ENCODE measurements at regions not wholly inside any gene's neighbourhood (a gene's known extent, or its start where the extent isn't known, plus 50 kb on each side); places are given as distances from the start of the nearest gene placed in this dataset.
"Not testable (repeated sequence)": the region's sequence is repeated elsewhere in the genome, so short reads cannot be mapped to it uniquely, and the experiment has no call there.

DNA sequence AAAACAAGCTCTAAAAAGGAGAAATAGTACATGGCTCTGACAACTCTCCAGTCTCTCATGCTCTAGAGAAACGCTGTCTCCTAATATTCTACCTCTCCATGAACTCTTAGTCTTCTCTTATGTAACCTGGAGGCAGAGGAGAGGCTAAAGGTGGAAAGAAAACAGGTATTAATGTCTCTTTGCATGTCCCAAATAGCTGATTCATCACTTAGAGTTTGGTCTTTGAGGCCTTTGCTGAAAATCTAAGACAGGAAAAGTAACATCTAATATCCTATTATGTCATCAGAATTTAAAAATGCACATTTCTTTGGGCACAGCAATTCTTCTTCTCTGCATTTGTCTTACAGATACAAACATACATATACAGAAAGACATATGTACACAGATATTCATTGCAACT is 127.2 kb downstream of the DHRS2 start:
- DNase-seq = no peak

DNA sequence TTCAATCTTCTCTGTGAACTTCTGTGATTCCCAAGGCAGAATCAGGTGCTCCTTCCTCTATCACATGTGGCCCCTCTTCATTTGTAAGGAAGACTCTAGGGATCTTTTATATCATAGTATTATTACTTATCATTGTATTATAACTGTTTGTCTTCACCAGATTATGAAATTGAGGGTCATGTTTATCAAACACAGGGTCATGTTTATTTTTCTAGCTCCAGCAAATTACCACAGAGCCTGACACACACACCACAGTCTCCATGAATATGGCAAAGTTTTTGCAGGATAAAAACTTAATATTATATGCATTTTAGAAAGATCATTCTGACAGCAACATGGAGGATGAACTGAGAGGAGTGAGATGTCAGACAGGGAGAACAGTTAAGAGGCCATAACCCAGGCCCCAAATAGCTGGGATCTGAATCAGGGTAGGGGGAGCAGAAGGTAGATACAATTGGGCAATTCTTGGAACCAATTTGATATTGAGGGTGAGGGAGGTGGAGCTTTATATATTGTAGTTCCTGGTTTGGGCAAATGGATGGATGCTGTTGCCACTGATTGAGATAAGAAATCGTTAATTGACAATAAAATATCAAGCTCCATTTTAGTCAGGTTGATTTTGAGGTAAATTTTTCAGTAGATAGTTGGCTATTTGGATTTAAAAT is 130.7 kb downstream of the DHRS2 start:
- DNase-seq = no peak

DNA sequence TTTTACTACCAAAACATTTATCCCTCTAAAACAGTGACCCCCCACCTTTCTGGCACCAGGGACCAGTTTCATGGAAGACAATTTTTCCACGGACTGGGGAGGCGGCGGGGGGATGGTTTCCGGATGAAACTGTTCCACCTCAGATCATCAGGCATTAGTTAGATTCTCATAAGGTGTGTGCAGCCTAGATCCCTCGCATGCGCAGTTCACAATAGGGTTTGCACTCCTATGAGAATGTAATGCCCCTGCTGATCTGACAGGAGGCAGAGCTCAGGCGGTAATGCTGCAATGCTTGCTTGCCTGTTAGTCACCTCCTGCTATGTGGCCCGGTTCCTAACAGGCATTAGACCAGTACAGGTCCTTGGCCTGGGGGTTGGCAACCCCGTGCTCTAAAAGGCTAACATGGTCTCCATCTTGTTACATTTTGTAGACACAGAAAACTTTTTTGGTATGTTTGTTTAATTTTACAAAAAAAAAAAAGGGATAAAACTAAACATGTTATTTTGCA is 133.1 kb downstream of the DHRS2 start:
- DNase-seq = not testable (repeated sequence)

DNA sequence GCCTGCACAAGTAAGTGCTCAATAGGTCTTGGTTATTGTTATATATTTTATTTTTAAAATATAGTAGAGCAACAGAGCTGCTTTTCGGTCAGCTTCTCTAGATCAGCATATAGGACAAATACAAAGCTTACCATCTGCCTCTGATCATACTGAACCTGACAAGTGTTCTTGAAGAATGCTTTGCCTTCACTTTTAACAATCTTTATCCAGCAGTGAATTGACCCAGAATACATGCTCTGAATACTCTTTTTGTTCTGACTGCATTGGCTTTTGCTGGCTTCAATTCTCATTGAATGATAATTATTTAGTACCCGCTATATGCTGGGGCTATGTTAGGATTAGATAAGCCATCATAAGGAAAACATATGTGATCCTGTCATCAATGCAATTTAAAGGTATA is 137.8 kb downstream of the DHRS2 start:
- no peak for DNase-seq

DNA sequence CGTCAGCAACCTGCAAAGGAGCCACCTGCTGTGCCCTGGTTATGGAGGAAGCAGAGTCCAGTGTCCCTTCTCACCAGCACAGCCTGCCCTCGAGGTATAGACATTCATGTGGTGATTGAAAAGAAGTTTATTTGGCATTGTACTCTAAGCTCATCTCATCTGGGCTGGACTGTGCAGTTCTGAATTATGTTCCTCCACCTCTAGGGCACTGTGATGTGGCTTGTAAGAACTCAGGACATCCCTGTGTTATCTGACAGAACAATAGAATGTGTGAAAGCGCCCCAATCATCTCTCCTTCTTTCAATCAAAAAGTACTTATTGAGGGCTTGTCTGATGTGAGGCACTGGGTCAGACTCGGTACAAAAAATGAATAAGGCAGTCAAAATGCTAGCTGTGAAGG is 140.1 kb downstream of the DHRS2 start:
- DNase-seq = no peak

DNA sequence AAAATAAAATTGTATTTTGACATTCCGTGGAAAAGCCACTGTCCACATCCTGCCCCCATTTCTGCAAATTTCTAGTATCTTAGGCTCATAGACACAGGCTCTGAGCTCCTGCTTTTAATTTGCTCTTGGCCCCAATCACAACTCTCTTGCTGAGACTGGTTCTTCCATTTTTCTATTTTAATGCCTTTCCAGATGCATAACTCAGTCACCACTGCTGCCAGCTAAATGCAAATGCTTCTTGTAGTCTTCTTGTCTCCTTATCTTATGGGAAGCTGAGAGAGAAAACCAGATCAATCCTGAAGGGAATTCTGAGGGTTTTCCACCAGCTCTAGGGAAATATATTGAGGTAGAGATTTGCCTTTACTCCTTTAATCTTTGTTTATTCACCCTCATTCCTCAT is 149.0 kb downstream of the DHRS2 start:
- no peak for DNase-seq

DNA sequence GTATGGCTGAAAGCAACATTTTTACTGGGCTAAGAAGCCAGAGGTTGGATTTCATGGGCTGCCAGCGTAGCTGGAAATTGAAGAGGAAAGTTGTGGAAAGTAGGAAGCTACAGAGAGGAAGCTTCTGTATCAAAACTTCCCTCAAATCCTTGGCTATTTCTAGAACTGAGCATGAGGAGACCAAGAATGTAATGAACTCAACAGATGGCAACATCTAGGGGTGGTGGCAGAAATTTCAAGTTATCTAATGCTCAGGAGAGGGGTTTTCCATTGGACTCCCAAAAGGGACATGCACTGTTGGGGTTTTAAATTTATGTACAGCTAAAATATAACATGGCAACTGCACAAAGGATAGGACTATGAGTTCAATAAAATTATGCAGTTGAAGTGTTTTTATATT is 151.3 kb downstream of the DHRS2 start:
- DNase-seq = no peak

DNA sequence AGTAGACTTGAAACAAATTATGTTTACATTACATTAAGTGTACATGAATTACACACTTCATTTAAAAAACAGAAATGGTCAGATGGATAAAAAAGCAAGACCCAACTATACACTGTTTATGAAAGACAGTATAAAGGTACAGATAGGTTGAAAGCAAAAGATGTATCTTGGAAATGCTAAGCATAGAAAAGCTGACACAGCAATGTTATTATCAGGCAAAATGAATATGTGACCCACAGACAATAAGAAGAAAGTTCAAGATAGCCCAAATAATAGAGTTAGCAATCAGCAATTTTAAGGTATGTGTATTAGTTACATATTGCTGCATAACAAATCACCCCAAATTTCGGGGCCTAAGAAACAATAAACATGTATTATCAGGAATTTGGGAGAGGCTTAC is 153.5 kb downstream of the DHRS2 start:
- no peak for DNase-seq

DNA sequence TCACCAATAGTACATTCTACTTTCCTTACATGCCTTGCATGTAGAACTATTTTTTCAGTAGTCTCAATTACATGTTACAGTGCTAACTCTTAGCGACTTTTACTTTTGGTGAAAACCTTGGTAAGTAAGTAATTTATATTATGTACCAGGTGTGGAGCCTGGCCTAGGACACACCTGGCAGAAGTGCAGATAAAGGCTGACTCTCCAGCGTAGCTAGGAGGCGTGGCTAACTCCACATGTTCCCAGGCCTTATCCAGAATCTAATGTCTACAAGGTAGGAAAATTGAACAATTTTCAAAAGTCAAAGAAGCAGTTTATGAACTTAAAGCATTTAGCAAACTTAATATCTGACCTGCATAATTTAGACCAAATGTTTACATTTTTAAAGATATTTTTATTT is 157.4 kb downstream of the DHRS2 start:
- no peak for DNase-seq

DNA sequence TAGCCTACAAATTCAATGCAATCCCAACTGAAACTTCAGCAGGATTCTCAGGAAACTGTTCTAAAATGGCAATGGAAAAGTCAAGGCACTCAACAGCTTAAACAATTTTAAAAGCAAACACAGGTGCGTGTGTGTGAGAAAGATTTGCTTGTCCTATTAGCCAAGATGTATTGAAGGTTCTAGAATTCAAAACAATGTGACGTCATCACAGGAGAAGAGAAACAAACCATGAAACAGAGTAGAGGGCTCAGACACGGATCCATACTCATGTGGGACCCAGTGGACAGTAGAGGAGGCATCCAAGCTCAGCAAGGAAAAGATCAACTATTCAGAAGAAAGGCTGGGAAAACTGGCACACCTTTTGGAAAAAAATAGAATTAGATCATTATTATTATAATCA is 152.8 kb upstream of the DHRS4 start:
- no peak for DNase-seq

DNA sequence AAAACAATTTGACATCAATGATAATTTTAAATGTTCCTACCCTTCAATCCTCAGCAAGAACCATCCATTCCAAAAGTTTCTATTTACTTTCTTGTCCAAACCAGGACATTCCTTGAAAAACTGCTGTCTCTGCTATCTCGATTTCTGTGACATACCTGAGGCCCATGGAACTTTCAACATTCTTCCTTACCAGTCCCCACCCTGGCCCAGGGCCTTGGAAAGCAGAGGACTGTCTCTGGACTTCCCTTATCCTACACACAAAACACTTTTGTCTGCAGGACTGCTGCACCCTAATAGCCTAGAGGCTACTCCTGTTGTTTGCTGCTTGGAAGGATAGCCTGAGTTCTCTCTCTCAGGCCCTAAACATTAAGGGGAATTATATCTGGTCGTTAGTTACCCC is 151.8 kb upstream of the DHRS4 start:
- DNase-seq = no peak

DNA sequence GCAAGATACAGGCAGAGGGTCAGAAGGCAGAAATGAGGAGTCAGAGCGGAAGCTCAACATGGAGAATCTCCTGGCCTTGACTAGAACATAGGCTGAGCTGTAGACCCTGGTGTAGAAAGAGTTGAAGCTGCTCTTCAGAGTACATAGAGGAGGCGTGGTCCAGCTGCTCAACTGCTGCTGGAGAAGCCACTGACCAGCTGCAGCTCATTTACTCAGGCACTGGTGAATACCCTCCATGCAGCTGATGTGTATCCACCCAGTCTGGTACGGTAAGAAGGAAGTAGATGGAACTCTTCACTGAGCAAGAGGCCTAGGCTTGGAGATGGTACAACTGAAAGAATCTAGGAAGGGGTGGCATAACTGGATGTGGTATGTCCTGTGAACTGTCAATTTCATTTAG is 148.8 kb upstream of the DHRS4 start:
- DNase-seq = no peak

DNA sequence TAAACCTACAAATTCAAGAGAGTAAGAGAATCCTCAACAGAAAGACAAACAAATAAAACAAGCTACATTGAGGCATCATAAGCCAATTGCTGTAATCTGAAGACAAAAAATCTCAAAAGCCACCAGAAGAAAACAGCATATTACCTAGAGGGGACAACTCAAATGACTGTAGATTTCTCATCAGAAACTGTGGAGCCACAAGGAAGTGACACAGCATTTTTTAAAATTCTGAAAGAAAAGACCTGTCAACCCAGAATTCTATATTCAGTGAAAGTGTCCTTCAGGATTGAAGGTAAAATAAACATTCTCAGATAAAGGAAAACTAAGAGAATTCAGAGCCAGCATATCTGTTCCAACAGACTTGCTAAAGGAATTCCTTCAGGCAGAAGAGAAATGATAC is 147.8 kb upstream of the DHRS4 start:
- DNase-seq = no peak

DNA sequence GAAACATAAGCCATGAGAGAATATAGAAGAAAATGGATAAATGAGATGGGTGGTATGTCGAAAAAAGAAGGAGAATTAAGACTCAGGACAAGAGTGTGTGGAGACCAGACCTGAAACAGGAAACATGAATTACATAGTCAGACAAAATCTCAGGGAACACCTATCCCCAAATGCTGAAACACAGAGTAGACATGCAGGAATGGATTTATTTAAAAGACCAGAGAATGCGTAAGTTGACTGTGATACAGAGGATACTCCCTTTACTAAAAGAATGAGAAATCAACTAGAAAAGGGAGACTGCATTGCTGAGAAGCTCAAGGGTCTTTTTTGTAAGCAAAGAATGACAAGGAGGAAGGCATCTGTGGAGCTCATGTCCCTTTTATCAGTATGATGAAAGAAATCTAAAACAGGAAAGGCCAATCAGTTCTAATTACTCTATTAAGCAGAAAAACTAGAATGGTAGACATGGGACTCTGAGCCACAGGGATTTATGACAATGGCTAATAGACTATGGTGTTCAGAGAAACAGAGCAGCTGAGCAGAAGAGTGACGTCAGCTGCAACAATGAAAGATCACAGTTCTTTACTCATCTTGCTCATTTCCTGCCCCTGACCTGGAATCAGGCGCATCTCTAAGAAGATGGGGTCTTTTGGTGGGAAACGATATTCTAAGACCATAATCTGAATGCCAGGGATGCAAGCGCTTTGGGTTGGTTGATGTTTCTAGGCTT is 138.9 kb upstream of the DHRS4 start:
- DNase-seq = no peak

DNA sequence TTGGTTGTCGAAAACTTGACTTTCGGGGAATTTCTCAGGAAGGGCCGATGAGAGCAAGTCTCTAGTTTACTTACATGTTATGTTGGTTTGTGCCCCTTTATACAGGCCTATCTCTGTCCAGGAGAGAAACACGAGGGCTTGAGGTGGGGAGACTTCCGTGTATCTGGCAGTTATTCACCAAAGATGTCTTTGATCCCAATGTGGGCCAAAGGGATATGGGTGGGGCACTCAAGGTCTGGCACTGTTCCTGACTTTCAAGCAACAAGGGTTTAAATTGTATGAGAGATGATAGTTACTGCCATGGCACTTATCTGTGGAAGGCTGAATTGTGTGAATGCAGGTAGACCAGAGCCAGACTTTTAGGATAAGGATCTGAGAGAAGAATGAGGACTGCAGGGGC is 137.2 kb upstream of the DHRS4 start:
- no peak for DNase-seq

DNA sequence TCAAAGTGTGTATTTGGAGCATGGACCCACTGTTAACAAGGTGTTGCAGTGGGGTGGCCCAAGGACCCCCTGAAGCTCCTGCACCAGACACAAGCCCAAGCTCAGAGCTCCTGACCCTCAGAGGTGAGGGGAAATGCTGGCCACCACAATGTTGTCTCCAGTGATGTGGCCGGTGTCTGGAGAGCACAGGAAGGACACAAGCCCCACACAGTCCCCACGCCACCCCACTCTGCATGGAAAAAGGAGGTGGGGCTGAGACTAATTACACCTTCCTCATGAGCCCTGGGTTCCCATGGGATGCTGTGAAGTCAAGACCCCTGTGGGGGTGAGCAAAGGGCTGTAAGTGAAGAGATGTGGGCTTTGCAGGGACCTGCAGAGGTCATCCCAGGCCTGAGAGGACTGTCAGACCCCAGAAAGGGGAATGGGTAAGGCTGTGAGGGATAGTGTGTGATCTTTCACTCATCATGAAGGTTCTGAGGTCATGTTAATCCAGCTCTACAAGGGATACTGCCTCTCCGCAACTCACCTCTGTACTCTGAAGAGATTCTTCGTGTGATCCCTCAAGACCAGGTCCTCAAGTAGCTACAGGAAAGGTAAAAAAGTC is 136.3 kb upstream of the DHRS4 start:
- no peak for DNase-seq

DNA sequence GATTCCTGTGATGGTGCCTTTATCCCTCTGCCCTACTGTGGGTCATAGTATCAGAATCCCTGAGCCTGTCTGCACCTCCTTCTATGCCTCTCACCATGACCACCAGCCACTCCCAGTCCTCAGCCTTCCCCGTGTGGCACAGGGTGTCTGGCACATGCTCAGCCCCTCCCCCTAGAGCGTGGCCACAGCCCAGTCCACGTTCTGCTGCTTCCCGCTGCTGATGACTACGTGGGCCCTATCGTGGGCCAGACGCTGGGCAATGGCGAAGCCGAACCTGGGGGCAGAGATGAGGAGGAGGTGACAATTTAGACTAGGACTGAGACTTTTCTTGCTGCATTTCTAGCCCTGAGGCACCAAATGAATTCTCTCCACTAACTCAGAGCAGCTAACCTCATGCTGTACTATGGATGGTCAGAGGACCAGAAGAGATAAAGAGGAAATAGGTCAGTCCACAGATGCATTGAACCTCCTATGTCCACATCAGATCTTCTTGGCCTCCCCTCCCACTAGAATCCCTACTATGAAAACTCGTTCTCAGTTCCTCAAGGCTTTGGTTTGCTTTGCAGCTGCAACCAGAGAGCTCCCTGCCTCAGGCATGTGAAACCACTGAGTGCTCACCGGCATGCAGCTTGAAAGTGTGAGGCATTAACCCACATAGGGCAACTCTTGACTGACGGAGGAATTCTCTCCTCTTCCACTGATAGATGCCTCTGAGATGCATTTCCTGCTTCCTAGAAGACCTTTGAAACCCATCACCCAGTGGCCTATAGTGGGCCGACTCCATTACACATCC is 126.3 kb upstream of the DHRS4 start:
- DNase-seq = no peak

DNA sequence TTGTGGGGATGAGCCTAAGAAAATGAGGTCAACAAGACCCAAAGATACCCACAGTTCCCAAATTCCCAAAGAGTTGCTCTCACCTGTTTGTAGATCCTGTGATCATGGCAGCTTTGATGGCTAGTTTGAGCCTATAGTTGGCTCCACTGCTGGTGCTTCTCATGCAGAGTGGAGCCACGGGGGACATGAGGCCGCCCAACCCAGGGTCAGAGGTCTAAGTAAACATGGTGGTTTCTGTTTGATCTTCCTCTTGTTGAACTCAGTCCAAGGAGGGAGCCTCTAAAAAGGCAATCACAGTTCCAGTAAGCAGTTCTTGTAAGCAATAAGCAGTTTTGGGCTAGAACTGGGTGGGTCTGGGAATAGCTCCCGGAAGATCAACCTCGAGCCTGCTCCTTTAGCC is 125.6 kb upstream of the DHRS4 start:
- DNase-seq = no peak

DNA sequence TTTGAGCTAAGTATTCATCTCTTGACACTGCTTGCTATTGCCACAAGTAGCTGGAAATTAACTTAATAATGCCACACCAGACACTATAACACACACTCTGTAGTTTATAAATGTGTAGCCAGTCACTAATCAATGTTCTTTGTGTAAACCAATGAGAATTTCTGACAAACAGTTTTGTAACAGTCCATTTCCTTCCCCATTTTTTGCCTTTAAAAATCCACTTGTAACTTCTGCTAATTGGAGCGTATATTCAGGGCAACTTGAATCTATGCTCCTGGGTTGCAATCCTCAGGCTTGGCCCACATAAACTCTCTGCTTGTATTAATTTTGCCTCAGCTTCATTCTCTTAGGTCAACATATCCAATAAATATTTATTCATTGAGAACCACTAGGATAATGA is 125.0 kb upstream of the DHRS4 start:
- no peak for DNase-seq

DNA sequence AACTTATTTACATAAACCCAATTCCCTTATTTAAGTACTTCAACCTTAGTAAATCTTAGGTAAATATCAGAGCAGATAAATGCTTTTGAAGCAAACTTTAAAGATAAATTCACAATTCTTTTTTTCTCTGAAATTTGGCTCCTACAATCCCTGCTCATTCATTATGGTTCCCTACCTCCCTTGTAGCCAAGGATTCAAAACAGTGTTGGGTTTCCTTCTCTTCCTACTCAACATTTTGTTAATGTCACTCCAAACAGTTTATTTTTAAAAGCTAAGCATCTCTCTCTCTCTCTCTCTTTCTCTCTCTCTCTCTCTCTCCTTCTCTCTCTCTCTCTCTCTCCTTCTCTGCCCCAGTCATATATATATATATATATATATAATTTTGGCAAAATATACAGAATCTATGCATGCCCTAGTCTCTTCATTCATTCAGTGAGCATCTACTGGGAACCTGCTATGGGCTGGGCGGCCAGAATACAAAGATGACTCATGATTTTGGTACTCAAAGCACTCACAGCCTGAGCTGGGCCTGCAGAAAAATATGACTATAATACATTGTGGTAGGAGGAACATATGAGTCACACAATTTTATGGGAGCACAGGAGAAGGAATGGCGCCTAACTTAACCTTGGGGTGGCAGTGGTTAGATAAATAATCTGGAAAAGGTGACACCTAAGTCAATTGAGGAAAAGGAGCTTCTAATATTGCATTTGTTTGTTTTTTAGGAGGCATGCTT is 123.7 kb upstream of the DHRS4 start:
- DNase-seq = no peak

DNA sequence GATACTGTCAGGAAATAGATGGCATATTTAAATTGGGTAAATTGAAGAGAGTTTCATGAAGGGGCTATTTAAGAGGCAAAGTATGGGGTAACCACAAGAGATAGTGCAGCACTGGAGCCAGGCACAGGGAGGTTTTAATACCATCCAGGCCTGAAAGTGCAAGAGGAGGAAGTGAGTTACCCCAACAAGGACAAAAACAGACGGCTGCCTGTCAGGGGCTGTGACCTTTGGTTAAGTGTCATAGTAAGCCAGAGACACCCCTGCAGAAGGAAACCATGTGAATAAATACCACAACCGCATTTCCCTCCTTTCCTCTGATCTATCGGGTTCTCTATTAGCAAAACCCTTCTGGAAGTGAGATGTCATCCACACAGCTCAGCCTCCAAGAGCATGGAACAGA is 122.0 kb upstream of the DHRS4 start:
- DNase-seq = no peak

DNA sequence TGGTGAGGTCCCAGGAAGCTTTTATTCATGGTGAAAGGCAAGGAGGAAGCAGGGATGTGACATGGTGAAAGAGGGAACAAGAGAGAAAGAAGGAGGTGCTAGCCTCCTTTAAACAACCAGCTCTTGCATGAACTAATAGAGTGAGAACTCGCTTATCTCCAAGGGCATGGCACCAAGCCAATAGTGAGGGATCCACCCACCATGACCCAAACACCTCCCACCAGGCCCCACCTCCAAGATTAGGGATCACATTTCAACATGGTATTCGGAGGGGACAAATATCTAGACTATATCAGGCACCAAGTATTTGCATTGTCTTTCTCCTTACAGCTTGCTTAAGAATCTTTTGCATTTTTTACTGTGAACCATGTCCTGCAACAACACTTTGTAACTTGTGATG is 91.9 kb upstream of the DHRS4 start:
- peak; percentile 52 for DNase-seq

DNA sequence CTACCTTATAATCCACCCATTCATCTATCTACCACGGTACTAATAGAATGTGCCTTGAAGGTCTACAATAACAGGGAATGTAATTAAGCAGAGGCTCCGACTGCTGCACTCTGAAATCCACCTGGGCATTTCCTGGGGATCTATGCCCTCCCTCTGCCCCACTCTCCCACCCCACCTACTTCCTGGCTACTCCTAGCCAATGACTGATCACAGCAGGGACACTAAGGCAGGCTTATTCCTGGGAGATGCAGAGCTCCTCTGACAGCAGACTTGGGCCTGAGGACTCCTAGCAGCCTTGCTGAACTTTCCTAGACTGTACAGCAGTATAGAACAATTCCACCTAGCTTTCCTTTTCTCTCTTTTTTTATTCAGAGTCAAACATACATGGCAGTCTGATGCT is 91.1 kb upstream of the DHRS4 start:
- DNase-seq = no peak

All from NCI-H2171 treated with DMSO at 0.1 percent for 48 hours (cell line).